H1 (cell line): ENCODE measurements at regions not wholly inside any gene's neighbourhood (a gene's known extent, or its start where the extent isn't known, plus 50 kb on each side); places are given as distances from the start of the nearest gene placed in this dataset.

ENCODE experiments used
- ATF2 ChIP-seq: IDR thresholded peaks from 2 replicates; pipeline ENCODE4 v1.6.1; 2012; ENCODE audit warnings: low read length, inconsistent platforms
- HDAC6 ChIP-seq: IDR thresholded peaks from one replicate; pipeline ENCODE4 v1.7.1; 2012; ENCODE audit warnings: low read depth, mild to moderate bottlenecking, inconsistent platforms, low read length, moderate library complexity
- POLR2A ChIP-seq, 2 experiments: IDR thresholded peaks; 1 replicate in 1 of 2; 2 replicates in 1 of 2; pipeline ENCODE4 v1.6.1; 2011; ENCODE audit warnings: low read depth in 2 of 2, low read length in 2 of 2, mild to moderate bottlenecking in 2 of 2; ENCODE audit errors: control extremely low read depth in 1 of 2
- RXRA ChIP-seq: IDR thresholded peaks from 2 replicates; pipeline ENCODE4 v1.6.1; 2011; ENCODE audit warnings: low read depth, mild to moderate bottlenecking, low read length, moderate library complexity; ENCODE audit not compliant: insufficient read depth

- no peak for TF ChIP-seq RXRA
- TF ChIP-seq POLR2A (IDR thresholded peaks at IDR 0.05; ENCODE audit: control extremely low read depth in 1 of 2, low read depth in 2 of 2, low read length in 2 of 2): no peak
- no peak for TF ChIP-seq HDAC6
- no peak for TF ChIP-seq ATF2
- TF ChIP-seq, all 59 proteins: peak for 0
Measured at GRCh38 chr5:54838843-54839242, 146.6 kb downstream of the ESM1 start (continued).
